Keratinocyte (primary cell): ENCODE measurements at regions not wholly inside any gene's neighbourhood (a gene's known extent, or its start where the extent isn't known, plus 50 kb on each side); places are given as distances from the start of the nearest gene placed in this dataset.

Source experiments
- DNase-seq: peaks from one replicate; pipeline ENCODE4 v3.0.0-alpha.2; 2011; ENCODE audit warnings: low read depth, missing footprints, low spot score
- FAIRE-seq: peaks from 2 replicates; lab custom pipeline; 2011; peaks lifted over from hg19 to GRCh38; lab: Jason Lieb, UNC
- H2AFZ ChIP-seq: 2 replicates; pipeline ENCODE4 v1.6.0; 2012; ENCODE audit warnings: low read length, control low read depth, inconsistent platforms; ENCODE audit not compliant: control insufficient read depth
- H3K27ac ChIP-seq: 2 replicates; pipeline ENCODE4 v1.5.1; 2011; ENCODE audit warnings: low read length; ENCODE audit not compliant: control insufficient read depth, insufficient read depth
- H3K27me3 ChIP-seq: 3 replicates; pipeline ENCODE4 v1.6.0; 2011; ENCODE audit warnings: low read length; ENCODE audit not compliant: control insufficient read depth, insufficient read depth; ENCODE audit errors: extremely low read depth
- H3K36me3 ChIP-seq, 2 experiments: 2 replicates in 1 of 2; 3 replicates in 1 of 2; pipeline ENCODE4 v1.5.1; 2011; ENCODE audit warnings: low read length in 2 of 2, mild to moderate bottlenecking in 1 of 2; ENCODE audit not compliant: control insufficient read depth in 2 of 2, insufficient read depth in 2 of 2; ENCODE audit errors: extremely low read depth in 1 of 2
- H3K4me1 ChIP-seq: 3 replicates; pipeline ENCODE4 v1.5.1; 2011; ENCODE audit warnings: low read length; ENCODE audit not compliant: control insufficient read depth, insufficient read depth; ENCODE audit errors: extremely low read depth
- H3K4me2 ChIP-seq: 3 replicates; pipeline ENCODE4 v1.6.0; 2011; ENCODE audit warnings: low read depth, low read length; ENCODE audit not compliant: control insufficient read depth, insufficient read depth; ENCODE audit errors: extremely low read depth
- H3K4me3 ChIP-seq, 3 experiments: fragments of 200-600 bp in 1 of 3; sonication (generic) in 1 of 3; 2 replicates in 2 of 3; 3 replicates in 1 of 3; pipeline ENCODE4 v1.5.1; 2011 to 2016; ENCODE audit warnings: low read length in 3 of 3, mild to moderate bottlenecking in 3 of 3, control low read depth in 2 of 3, inconsistent platforms in 1 of 3, low read depth in 1 of 3, mixed read lengths in 1 of 3, mixed run types in 1 of 3, moderate library complexity in 1 of 3; ENCODE audit not compliant: control insufficient read depth in 2 of 3, insufficient read depth in 2 of 3; ENCODE audit errors: extremely low read depth in 1 of 3
- H3K79me2 ChIP-seq: 2 replicates; pipeline ENCODE4 v1.6.0; 2012; ENCODE audit warnings: low read length; ENCODE audit not compliant: control insufficient read depth, insufficient read depth
- H3K9ac ChIP-seq: 3 replicates; pipeline ENCODE4 v1.6.0; 2011; ENCODE audit warnings: low read length; ENCODE audit not compliant: control insufficient read depth, insufficient read depth; ENCODE audit errors: extremely low read depth
- H3K9me1 ChIP-seq: 3 replicates; pipeline ENCODE4 v1.6.0; 2011; ENCODE audit warnings: low read length; ENCODE audit not compliant: control insufficient read depth, insufficient read depth; ENCODE audit errors: extremely low read depth
- H3K9me3 ChIP-seq: 2 replicates; pipeline ENCODE4 v1.5.1; 2012; ENCODE audit warnings: low read depth, low read length; ENCODE audit not compliant: control insufficient read depth
- H4K20me1 ChIP-seq: 3 replicates; pipeline ENCODE4 v1.6.0; 2011; ENCODE audit warnings: low read length; ENCODE audit not compliant: control insufficient read depth, insufficient read depth; ENCODE audit errors: extremely low read depth
- EZH2 ChIP-seq: IDR thresholded peaks from one replicate; pipeline ENCODE4 v1.6.1; 2012; ENCODE audit warnings: inconsistent platforms, mild to moderate bottlenecking, low read length, moderate library complexity
- dilution Hi-C: fragments of 300-500 bp; cut with MboI; formaldehyde crosslinking; loops from one replicate; pipeline ENCODE4 v1.7.0; 2020; ENCODE audit warnings: low sequenced_read_pairs; ENCODE audit not compliant: extremely low pct_ligation_motif_present
- TF ChIP-seq, protein P1 (sequence below), 3 experiments: IDR thresholded peaks in 1 of 3; conservative IDR thresholded peaks in 1 of 3; optimal IDR thresholded peaks in 1 of 3; 2 replicates in 2 of 3; 3 replicates in 1 of 3; pipeline versions ENCODE3 to v1.5.1; 2011; ENCODE audit warnings: low read length in 3 of 3, mild to moderate bottlenecking in 3 of 3, moderate library complexity in 2 of 3, control low read depth in 1 of 3, inconsistent platforms in 1 of 3; ENCODE audit not compliant: insufficient read depth in 2 of 3; ENCODE audit errors: extremely low read depth in 1 of 3

DNA sequence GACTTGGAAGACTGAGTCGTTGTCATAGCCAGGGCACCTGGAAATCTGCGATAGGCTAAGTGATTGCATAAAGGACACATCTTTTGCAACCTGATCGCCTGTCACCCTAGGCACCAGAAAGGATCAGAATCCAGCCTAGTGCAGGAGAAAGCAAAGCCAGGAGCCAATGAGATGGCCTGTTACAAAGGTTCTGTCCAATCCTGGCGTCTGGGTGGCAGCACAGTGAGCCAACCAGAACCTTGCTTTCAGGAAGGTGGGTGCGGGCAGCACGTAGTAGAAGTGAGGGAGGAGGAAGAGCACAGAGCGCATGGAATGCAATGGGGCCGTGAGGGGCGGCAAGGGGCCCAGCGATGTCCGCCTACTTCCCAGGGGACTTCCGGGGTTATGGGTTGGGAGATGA lies 120.4 kb upstream of the GGTLC1 start:
- H3K9ac ChIP-seq, result no peak overlapping the region
- dilution Hi-C loops, result no loop called here
- H3K9me3 ChIP-seq, result no peaks in the 10 kb centered on the region
- no peak overlapping the region for H3K27ac ChIP-seq
- H2AFZ ChIP-seq, result no peak overlapping the region
- no peak overlapping the region for H3K4me2 ChIP-seq
- peaks cover 10% of the 10 kb centered on the region for H3K4me1 ChIP-seq
- DNase-seq, result no peak
- H3K79me2 ChIP-seq, result no peaks in the 10 kb centered on the region
- no peak overlapping the region for H3K4me3 ChIP-seq
- no peaks in the 10 kb centered on the region for H3K27me3 ChIP-seq
- no peak for TF ChIP-seq EZH2
- TF ChIP-seq, protein P1, sequence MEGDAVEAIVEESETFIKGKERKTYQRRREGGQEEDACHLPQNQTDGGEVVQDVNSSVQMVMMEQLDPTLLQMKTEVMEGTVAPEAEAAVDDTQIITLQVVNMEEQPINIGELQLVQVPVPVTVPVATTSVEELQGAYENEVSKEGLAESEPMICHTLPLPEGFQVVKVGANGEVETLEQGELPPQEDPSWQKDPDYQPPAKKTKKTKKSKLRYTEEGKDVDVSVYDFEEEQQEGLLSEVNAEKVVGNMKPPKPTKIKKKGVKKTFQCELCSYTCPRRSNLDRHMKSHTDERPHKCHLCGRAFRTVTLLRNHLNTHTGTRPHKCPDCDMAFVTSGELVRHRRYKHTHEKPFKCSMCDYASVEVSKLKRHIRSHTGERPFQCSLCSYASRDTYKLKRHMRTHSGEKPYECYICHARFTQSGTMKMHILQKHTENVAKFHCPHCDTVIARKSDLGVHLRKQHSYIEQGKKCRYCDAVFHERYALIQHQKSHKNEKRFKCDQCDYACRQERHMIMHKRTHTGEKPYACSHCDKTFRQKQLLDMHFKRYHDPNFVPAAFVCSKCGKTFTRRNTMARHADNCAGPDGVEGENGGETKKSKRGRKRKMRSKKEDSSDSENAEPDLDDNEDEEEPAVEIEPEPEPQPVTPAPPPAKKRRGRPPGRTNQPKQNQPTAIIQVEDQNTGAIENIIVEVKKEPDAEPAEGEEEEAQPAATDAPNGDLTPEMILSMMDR (optimal IDR thresholded peaks at IDR 0.05 in 1 of 3, IDR thresholded peaks at IDR 0.05 in 1 of 3, conservative IDR thresholded peaks at IDR 0.05 in 1 of 3; ENCODE audit: extremely low read depth in 1 of 3, insufficient read depth in 2 of 3, low read length in 3 of 3), result no peak
- no peaks in the 10 kb centered on the region for H4K20me1 ChIP-seq
- FAIRE-seq, result no peak
- H3K36me3 ChIP-seq, result no peaks in the 10 kb centered on the region
- H3K9me1 ChIP-seq, result no peaks in the 10 kb centered on the region

DNA sequence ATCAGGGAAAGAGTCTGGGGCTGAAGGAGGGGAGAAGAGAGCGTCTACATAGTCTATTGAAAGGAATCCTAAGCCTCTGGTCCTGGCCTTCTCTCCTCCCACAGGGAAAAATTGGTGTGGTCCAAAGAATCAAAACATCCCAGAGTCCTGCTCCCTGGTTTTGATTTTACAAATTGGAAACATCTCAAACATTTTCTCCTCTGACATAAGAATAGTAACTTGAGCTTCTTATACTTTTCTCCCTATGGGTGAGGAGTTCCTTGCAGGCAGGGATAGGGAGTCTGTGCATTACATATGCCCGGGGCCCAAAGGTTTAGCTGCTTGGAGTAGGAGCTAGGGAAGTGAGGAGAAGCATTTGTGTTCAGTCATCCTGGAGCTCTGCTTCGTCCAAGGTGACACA lies 120.0 kb upstream of the GGTLC1 start:
- TF ChIP-seq EZH2, result no peak
- H3K9ac ChIP-seq, result no peak overlapping the region
- H3K27ac ChIP-seq, result no peak overlapping the region
- dilution Hi-C loops, result no loop called here
- no peak overlapping the region for H3K4me2 ChIP-seq
- H3K4me3 ChIP-seq, result no peak overlapping the region
- H3K9me1 ChIP-seq, result no peaks in the 10 kb centered on the region
- H3K4me1 ChIP-seq, result peaks cover 13% of the 10 kb centered on the region
- no peaks in the 10 kb centered on the region for H3K36me3 ChIP-seq
- H3K79me2 ChIP-seq, result no peaks in the 10 kb centered on the region
- H4K20me1 ChIP-seq, result no peaks in the 10 kb centered on the region
- H3K9me3 ChIP-seq, result no peaks in the 10 kb centered on the region
- H3K27me3 ChIP-seq, result no peaks in the 10 kb centered on the region
- H2AFZ ChIP-seq, result no peak overlapping the region
- no peak for DNase-seq
- FAIRE-seq, result no peak

DNA sequence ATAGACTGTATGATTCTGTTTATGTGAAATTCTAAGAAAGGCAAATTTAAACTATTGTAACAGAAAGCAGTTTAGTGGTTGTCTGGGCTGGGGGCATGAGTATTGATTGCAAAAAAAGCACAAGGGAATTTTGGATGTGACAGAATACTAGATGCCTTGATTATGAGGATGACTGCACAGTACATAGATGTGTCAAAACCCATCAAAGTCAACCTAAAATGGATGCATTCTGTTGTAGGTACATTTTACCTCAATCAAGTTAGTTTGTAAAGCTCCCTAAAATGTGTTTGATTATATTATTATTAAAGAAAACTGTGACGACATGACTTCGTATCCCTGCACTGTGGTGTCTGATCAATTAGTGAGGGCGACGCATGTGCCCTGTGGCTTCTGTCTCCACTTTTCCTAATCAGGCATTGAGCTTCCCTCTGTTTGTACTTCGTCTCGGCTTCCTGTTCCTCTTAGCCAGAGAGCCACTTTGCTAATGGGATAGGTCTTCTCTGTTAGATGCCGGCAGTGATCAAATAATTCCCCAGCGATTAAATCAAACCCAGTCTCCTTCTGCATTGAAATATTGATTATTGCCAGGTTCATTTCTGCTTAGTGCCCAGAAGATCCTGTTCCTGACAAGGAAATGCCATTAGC lies 118.3 kb upstream of the GGTLC1 start:
- H3K27me3 ChIP-seq, result no peaks in the 10 kb centered on the region
- no peak overlapping the region for H3K27ac ChIP-seq
- no peaks in the 10 kb centered on the region for H3K9me1 ChIP-seq
- H3K4me3 ChIP-seq, result no peak overlapping the region
- no peak overlapping the region for H3K4me2 ChIP-seq
- dilution Hi-C loops, result no loop called here
- DNase-seq (no peak), FAIRE-seq (no peak)
- TF ChIP-seq, protein P1 (optimal IDR thresholded peaks at IDR 0.05 in 1 of 3, IDR thresholded peaks at IDR 0.05 in 1 of 3, conservative IDR thresholded peaks at IDR 0.05 in 1 of 3; ENCODE audit: extremely low read depth in 1 of 3, insufficient read depth in 2 of 3, low read length in 3 of 3), result no peak
- no peak for TF ChIP-seq EZH2
- no peaks in the 10 kb centered on the region for H3K36me3 ChIP-seq
- H4K20me1 ChIP-seq, result no peaks in the 10 kb centered on the region
- H3K4me1 ChIP-seq, result peaks cover 28% of the 10 kb centered on the region
- H2AFZ ChIP-seq, result no peak overlapping the region
- no peak overlapping the region for H3K9ac ChIP-seq
- H3K9me3 ChIP-seq, result no peaks in the 10 kb centered on the region
- no peaks in the 10 kb centered on the region for H3K79me2 ChIP-seq
